A673 (cell line): ENCODE measurements at regions not wholly inside any gene's neighbourhood (a gene's known extent, or its start where the extent isn't known, plus 50 kb on each side); places are given as distances from the start of the nearest gene placed in this dataset.

ENCODE experiments used
- BruUV-seq: library from RNA; stranded (reverse); fragments of 400-500 nt; replicated peaks from 2 replicates; lab custom pipeline; 2021; lab: Mats Ljungman, UMichigan
- CTCF ChIA-PET: fragments of 300-600 bp; sonication (Branson Sonifier 250); formaldehyde crosslinking; loops from one replicate; lab custom pipeline; 2022; ENCODE audit warnings: antibody characterized with exemption; lab: Charles Lee
- POLR2A ChIA-PET: fragments of 300-600 bp; sonication (Branson Sonifier 250); formaldehyde crosslinking; loops from one replicate; lab custom pipeline; 2022; ENCODE audit warnings: antibody characterized with exemption; ENCODE audit not compliant: low non-redundant PET; lab: Charles Lee
- DNase-seq: peaks from one replicate; pipeline ENCODE4 v3.0.0-alpha.2; 2015; ENCODE audit warnings: low spot score
- H3K27ac ChIP-seq: fragments of 200-600 bp; sonication (generic); 2 replicates; pipeline ENCODE4 v1.5.1; 2016; ENCODE audit warnings: mixed run types, low read depth, mild to moderate bottlenecking, mixed read lengths, antibody characterized with exemption, low read length; ENCODE audit not compliant: poor library complexity, severe bottlenecking
- H3K27me3 ChIP-seq: fragments of 200-600 bp; sonication (generic); replicated peaks from 2 replicates; pipeline ENCODE4 v1.6.1; 2017; ENCODE audit warnings: mixed run types, low read depth, mild to moderate bottlenecking, mixed read lengths, antibody characterized with exemption, low read length; ENCODE audit not compliant: insufficient read depth, poor library complexity
- H3K36me3 ChIP-seq: fragments of 200-600 bp; sonication (generic); 2 replicates; pipeline ENCODE4 v1.6.1; 2016; ENCODE audit warnings: mixed run types, mild to moderate bottlenecking, mixed read lengths, antibody characterized with exemption, low read length; ENCODE audit not compliant: insufficient read depth, poor library complexity, severe bottlenecking
- H3K4me1 ChIP-seq: fragments of 200-600 bp; sonication (generic); 2 replicates; pipeline ENCODE4 v1.6.1; 2017; ENCODE audit warnings: mixed run types, mild to moderate bottlenecking, mixed read lengths, antibody characterized with exemption, low read length; ENCODE audit not compliant: insufficient read depth, poor library complexity, severe bottlenecking
- H3K4me3 ChIP-seq: fragments of 200-600 bp; sonication (generic); 2 replicates; pipeline ENCODE4 v1.5.1; 2016; ENCODE audit warnings: low read depth, mixed run types, mild to moderate bottlenecking, mixed read lengths, low read length; ENCODE audit not compliant: poor library complexity, severe bottlenecking
- H3K9me3 ChIP-seq: fragments of 200-600 bp; sonication (generic); 2 replicates; pipeline ENCODE4 v1.6.1; 2016; ENCODE audit warnings: mixed run types, low read depth, mild to moderate bottlenecking, mixed read lengths, antibody characterized with exemption, low read length; ENCODE audit not compliant: poor library complexity, severe bottlenecking
- EZH2 ChIP-seq: fragments of 200-600 bp; sonication (generic); IDR thresholded peaks from 2 replicates; pipeline ENCODE4 v1.6.1; 2017; ENCODE audit warnings: borderline replicate concordance, low read depth, mild to moderate bottlenecking, mixed read lengths, antibody characterized with exemption, low read length; ENCODE audit not compliant: poor library complexity, severe bottlenecking
- intact Hi-C: fragments of 100-400 bp; cut with micrococcal nuclease; formaldehyde crosslinking; loops from one replicate; pipeline ENCODE4 v1.10.0; 2022; ENCODE audit not compliant: unreplicated experiment
- TF ChIP-seq, protein P1 (sequence below): fragments of 300-800, 200-600 bp; sonication (generic); conservative IDR thresholded peaks from 2 replicates; pipeline ENCODE4 v1.5.1; 2017; ENCODE audit warnings: low read depth, mild to moderate bottlenecking, antibody characterized with exemption, low read length, moderate library complexity, mixed read lengths

DNA sequence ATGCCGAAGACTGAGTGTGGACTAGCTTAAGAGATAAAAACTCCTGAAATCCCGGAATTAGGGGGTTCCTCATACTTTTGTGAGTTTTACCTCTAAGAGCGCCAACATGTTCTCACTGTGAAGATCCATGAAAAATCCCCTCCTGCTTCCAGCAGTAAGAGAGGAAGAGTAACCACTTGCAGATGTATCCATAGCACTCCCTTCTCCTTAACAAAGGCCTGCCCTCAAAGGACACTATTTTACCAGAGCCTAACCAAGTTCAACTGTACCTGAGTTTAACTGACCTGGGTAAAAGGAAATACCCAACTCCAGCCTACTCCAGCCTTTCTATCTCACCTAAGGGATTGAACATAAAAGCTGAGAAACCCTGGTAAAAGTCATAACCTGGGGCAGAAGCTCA is 280.9 kb downstream of the POLR1F start:
- no peaks in the 10 kb centered on the region for H3K36me3 ChIP-seq
- H3K9me3 ChIP-seq = no peaks in the 10 kb centered on the region
- DNase-seq = no peak
- BruUV-seq = no TSS peak
- no peak overlapping the region for H3K27ac ChIP-seq
- ChIA-PET CTCF (no interaction called here), POLR2A (no interaction called here)
- intact Hi-C loops = no loop called here
- H3K27me3 ChIP-seq = no peaks in the 10 kb centered on the region
- TF ChIP-seq, protein P1, sequence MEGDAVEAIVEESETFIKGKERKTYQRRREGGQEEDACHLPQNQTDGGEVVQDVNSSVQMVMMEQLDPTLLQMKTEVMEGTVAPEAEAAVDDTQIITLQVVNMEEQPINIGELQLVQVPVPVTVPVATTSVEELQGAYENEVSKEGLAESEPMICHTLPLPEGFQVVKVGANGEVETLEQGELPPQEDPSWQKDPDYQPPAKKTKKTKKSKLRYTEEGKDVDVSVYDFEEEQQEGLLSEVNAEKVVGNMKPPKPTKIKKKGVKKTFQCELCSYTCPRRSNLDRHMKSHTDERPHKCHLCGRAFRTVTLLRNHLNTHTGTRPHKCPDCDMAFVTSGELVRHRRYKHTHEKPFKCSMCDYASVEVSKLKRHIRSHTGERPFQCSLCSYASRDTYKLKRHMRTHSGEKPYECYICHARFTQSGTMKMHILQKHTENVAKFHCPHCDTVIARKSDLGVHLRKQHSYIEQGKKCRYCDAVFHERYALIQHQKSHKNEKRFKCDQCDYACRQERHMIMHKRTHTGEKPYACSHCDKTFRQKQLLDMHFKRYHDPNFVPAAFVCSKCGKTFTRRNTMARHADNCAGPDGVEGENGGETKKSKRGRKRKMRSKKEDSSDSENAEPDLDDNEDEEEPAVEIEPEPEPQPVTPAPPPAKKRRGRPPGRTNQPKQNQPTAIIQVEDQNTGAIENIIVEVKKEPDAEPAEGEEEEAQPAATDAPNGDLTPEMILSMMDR = no peak
- no peak for TF ChIP-seq EZH2
- H3K4me1 ChIP-seq = no peaks in the 10 kb centered on the region
- H3K4me3 ChIP-seq = no peak overlapping the region

DNA sequence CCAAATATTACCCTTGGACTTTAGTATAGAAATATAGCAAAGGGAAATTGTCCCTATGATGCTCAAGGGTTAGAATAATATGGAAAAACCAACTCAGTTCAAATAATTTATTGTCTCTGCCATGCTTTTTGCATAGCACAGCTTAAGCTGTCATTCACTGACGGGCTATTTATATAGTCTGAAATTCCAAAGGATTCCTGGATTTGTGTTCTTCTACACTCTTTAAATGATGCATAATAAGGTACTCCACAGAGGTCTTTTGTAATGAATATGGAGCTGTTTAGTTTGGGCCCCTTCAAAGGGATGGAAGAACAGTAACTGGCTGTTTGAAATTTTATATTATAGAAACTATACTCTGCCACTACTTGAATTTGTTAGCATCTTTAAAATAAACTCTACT is 276.6 kb upstream of the FERD3L start:
- no peak for DNase-seq
- Histone ChIP-seq H3K27ac (no peak overlapping the region), H3K27me3 (no peaks in the 10 kb centered on the region), H3K36me3 (no peaks in the 10 kb centered on the region), H3K4me3 (no peak overlapping the region), H3K4me1 (no peaks in the 10 kb centered on the region), H3K9me3 (no peaks in the 10 kb centered on the region)
- TF ChIP-seq EZH2 = no peak
- TF ChIP-seq, protein P1 = no peak
- intact Hi-C loops = no loop called here
- ChIA-PET CTCF (no interaction called here), POLR2A (no interaction called here)
- BruUV-seq = no TSS peak

DNA sequence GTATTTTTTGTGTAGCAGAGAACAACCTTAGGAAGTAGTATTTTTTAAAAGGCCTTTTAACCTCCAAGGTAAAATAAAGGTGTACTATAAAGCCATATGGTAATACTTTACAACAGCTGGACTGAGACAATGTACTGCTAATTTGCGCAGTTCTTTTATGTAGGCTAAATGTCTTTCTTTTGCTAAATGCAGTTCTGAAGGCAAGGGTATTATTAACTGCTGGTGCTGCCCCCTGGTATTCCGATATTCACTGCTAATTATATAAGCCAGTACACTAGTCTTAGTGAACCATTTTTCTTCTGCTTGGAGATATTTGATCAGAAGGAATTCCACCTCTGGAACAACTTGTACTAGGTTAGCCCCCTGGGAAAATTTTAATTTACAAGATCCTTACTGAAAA is 272.0 kb upstream of the FERD3L start:
- H3K4me1 ChIP-seq = no peaks in the 10 kb centered on the region
- TF ChIP-seq EZH2 = no peak
- TF ChIP-seq, protein P1 = no peak
- H3K36me3 ChIP-seq = no peaks in the 10 kb centered on the region
- no TSS peak for BruUV-seq
- ChIA-PET CTCF (no interaction called here), POLR2A (no interaction called here)
- H3K4me3 ChIP-seq = no peak overlapping the region
- H3K27ac ChIP-seq = no peak overlapping the region
- no peaks in the 10 kb centered on the region for H3K27me3 ChIP-seq
- intact Hi-C loops = no loop called here
- H3K9me3 ChIP-seq = no peaks in the 10 kb centered on the region
- DNase-seq = no peak
